Spleen (tissue), 7 donors: ENCODE measurements at regions not wholly inside any gene's neighbourhood (a gene's known extent, or its start where the extent isn't known, plus 50 kb on each side); places are given as distances from the start of the nearest gene placed in this dataset.

Source experiments
- POLR2A ChIP-seq, 3 donors: fragments of 450-650 bp; IDR thresholded peaks; one replicate each; pipeline ENCODE4 v1.5.1; 2017; ENCODE audit warnings: antibody characterized with exemption in 3 of 3, mild to moderate bottlenecking in 1 of 3
- POLR2AphosphoS5 ChIP-seq, 3 donors: sonication (generic); formaldehyde crosslinking; IDR thresholded peaks; one replicate each; pipeline ENCODE4 v1.5.1; 2017; ENCODE audit warnings: antibody characterized with exemption in 3 of 3
- TF ChIP-seq, protein P1 (sequence below), 11 experiments: fragments of 200-600 bp in 7 of 11; fragments of 450-650 bp in 4 of 11; sonication (generic) in 4 of 11; IDR thresholded peaks in 8 of 11; conservative IDR thresholded peaks in 3 of 11; 1 replicate in 7 of 11; 2 replicates in 4 of 11; pipeline versions ENCODE4 v1.4.0 to v1.8.0; 2016 to 2021; ENCODE audit warnings: antibody characterized with exemption in 11 of 11, inconsistent platforms in 4 of 11, mild to moderate bottlenecking in 1 of 11
- donor health status: DM: no; HTN: no; CAD: no; lungs with moderate emphysema.
- donor health status: DM: no; HTN: no; CAD: no.
- donor health status: DM: no; HTN: no; CAD: no.

DNA sequence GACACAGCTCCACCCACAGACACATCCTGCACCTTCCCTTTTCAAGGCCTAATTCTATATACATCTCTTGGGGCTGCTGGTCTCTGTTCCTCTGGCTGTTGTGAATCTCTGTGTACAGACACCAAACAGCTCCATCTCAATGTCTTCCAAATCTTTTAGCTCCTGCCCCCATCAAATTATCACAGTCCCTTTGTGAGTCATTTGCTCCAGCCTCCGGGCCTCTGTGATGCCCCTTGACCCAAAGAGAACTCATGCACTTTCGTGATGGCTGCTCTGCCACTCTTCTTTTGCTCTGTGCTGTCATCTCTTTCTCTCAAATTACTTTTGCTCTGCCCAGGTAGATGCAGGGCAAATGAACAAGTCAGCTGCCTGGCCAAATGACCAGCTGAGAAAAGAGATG lies 369.0 kb upstream of the CDIN1 start:
- TF ChIP-seq, protein P1, sequence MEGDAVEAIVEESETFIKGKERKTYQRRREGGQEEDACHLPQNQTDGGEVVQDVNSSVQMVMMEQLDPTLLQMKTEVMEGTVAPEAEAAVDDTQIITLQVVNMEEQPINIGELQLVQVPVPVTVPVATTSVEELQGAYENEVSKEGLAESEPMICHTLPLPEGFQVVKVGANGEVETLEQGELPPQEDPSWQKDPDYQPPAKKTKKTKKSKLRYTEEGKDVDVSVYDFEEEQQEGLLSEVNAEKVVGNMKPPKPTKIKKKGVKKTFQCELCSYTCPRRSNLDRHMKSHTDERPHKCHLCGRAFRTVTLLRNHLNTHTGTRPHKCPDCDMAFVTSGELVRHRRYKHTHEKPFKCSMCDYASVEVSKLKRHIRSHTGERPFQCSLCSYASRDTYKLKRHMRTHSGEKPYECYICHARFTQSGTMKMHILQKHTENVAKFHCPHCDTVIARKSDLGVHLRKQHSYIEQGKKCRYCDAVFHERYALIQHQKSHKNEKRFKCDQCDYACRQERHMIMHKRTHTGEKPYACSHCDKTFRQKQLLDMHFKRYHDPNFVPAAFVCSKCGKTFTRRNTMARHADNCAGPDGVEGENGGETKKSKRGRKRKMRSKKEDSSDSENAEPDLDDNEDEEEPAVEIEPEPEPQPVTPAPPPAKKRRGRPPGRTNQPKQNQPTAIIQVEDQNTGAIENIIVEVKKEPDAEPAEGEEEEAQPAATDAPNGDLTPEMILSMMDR (IDR thresholded peaks at IDR 0.05 in 8 of 11, conservative IDR thresholded peaks at IDR 0.05 in 3 of 11), result no peak
- TF ChIP-seq POLR2A (IDR thresholded peaks at IDR 0.05) (no peak), POLR2AphosphoS5 (IDR thresholded peaks at IDR 0.05) (no peak)
